GM06990 (cell line): ENCODE measurements at regions not wholly inside any gene's neighbourhood (a gene's known extent, or its start where the extent isn't known, plus 50 kb on each side); places are given as distances from the start of the nearest gene placed in this dataset.

ENCODE experiments used
- DNase-seq: peaks from one replicate; pipeline ENCODE4 v3.0.0-alpha.2; 2011; ENCODE audit not compliant: insufficient read length; ENCODE audit errors: extremely low read depth
- H3K27me3 ChIP-seq: replicated peaks from 2 replicates; pipeline ENCODE4 v1.6.0; 2011; ENCODE audit warnings: low read length; ENCODE audit not compliant: control insufficient read depth, insufficient read depth
- H3K36me3 ChIP-seq: 2 replicates; pipeline ENCODE4 v1.5.1; 2011; ENCODE audit warnings: low read length; ENCODE audit not compliant: control insufficient read depth, insufficient read depth
- H3K4me3 ChIP-seq: replicated peaks from 2 replicates; pipeline ENCODE4 v1.5.1; 2011; ENCODE audit warnings: low read depth, mild to moderate bottlenecking, control low read depth, low read length
- CTCF ChIP-seq: IDR thresholded peaks from 2 replicates; pipeline ENCODE4 v1.5.1; 2011; ENCODE audit warnings: low read length, control low read depth, mild to moderate bottlenecking, inconsistent platforms; ENCODE audit not compliant: insufficient read depth, poor library complexity, severe bottlenecking

- no peak for TF ChIP-seq CTCF
- Histone ChIP-seq H3K27me3 (no peaks in the 10 kb centered on the region), H3K4me3 (no peak overlapping the region), H3K36me3 (no peaks in the 10 kb centered on the region)
- DNase-seq = no peak
Measured at GRCh38 chr7:145909991-145910513, 206.5 kb upstream of the CNTNAP2 start.

DNA sequence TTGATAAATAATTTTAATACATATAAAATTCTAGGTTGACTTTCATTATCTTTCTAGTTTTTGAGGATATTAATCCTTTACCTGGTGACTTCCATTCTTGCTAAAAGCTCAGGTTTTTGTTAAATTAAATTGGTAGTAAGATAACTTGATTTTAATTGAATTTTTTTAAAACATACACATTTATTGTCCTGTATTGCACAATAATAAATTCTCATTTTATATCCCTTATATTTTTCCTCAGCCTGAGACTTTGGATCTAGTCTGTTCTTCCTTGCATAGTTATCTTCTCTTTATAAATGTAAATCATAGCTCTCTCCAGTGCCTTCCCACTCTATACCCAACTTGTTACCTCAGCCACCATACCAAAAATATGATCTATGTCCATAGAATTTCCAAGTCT is 212.9 kb upstream of the CNTNAP2 start:
- H3K4me3 ChIP-seq = no peak overlapping the region
- H3K36me3 ChIP-seq = no peaks in the 10 kb centered on the region
- no peak for DNase-seq
- H3K27me3 ChIP-seq = no peaks in the 10 kb centered on the region
- no peak for TF ChIP-seq CTCF

- Histone ChIP-seq H3K4me3 (no peak overlapping the region), H3K27me3 (no peaks in the 10 kb centered on the region), H3K36me3 (no peaks in the 10 kb centered on the region)
- no peak for TF ChIP-seq CTCF
- no peak for DNase-seq
Measured at GRCh38 chr7:145902123-145902522, 214.5 kb upstream of the CNTNAP2 start.

GRCh38 chr7:145899938-145900337 is 216.7 kb upstream of the CNTNAP2 start:
- no peak for TF ChIP-seq CTCF
- Histone ChIP-seq H3K4me3 (no peak overlapping the region), H3K27me3 (no peaks in the 10 kb centered on the region), H3K36me3 (no peaks in the 10 kb centered on the region)
- no peak for DNase-seq

- Histone ChIP-seq H3K4me3 (no peak overlapping the region), H3K36me3 (no peaks in the 10 kb centered on the region), H3K27me3 (no peaks in the 10 kb centered on the region)
- no peak for TF ChIP-seq CTCF
- DNase-seq = no peak
Measured at GRCh38 chr7:145893925-145894535, 222.6 kb upstream of the CNTNAP2 start.
